ENCODE measurements at regions not wholly inside any gene's neighbourhood (a gene's known extent, or its start where the extent isn't known, plus 50 kb on each side); places are given as distances from the start of the nearest gene placed in this dataset.
"Not testable (repeated sequence)": the region's sequence is repeated elsewhere in the genome, so short reads cannot be mapped to it uniquely, and the experiment has no call there.

DNA sequence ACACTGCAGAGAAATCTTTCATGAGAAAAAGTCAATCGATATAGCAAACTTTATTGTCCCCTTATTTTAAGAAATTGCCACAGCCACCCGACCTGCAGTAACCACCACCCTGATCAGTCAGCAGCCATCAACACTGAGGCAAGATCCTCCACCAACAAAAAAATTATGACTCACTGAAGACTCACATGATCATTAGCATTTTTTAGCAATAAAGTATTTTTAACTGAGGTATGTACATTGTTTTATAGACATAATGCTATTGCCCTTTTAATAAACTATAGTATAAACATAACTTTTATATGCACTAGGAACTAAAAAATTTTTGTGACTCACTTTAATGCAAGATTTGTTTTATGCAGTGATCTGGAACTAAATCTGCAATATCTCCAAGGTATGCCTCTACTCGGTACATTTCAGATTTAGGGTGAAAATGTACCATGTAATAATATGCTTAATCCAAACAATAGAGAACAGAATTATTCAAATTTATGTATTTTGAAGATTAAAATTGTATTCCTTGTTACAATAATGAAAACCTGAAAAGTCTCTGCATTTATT is 79.2 kb upstream of the CEP126 start:
- H3K4me3 ChIP-seq: no peak overlapping the region
- no peaks in the 10 kb centered on the region for H3K4me1 ChIP-seq (ENCODE audit: insufficient read depth)
- TF ChIP-seq ZNF331 (CRISPR knock-in tag; IDR thresholded peaks at IDR 0.05; ENCODE audit: low read depth) (no peak), JUNB (IDR thresholded peaks at IDR 0.05; ENCODE audit: unreplicated experiment) (no peak), EZH2phosphoT487 (IDR thresholded peaks at IDR 0.05; ENCODE audit: unreplicated experiment) (no peak), POLR2AphosphoS5 (IDR thresholded peaks at IDR 0.05; ENCODE audit: low read depth) (no peak), ZNF114 (CRISPR knock-in tag; IDR thresholded peaks at IDR 0.05) (no peak)
- TF ChIP-seq, protein P1, sequence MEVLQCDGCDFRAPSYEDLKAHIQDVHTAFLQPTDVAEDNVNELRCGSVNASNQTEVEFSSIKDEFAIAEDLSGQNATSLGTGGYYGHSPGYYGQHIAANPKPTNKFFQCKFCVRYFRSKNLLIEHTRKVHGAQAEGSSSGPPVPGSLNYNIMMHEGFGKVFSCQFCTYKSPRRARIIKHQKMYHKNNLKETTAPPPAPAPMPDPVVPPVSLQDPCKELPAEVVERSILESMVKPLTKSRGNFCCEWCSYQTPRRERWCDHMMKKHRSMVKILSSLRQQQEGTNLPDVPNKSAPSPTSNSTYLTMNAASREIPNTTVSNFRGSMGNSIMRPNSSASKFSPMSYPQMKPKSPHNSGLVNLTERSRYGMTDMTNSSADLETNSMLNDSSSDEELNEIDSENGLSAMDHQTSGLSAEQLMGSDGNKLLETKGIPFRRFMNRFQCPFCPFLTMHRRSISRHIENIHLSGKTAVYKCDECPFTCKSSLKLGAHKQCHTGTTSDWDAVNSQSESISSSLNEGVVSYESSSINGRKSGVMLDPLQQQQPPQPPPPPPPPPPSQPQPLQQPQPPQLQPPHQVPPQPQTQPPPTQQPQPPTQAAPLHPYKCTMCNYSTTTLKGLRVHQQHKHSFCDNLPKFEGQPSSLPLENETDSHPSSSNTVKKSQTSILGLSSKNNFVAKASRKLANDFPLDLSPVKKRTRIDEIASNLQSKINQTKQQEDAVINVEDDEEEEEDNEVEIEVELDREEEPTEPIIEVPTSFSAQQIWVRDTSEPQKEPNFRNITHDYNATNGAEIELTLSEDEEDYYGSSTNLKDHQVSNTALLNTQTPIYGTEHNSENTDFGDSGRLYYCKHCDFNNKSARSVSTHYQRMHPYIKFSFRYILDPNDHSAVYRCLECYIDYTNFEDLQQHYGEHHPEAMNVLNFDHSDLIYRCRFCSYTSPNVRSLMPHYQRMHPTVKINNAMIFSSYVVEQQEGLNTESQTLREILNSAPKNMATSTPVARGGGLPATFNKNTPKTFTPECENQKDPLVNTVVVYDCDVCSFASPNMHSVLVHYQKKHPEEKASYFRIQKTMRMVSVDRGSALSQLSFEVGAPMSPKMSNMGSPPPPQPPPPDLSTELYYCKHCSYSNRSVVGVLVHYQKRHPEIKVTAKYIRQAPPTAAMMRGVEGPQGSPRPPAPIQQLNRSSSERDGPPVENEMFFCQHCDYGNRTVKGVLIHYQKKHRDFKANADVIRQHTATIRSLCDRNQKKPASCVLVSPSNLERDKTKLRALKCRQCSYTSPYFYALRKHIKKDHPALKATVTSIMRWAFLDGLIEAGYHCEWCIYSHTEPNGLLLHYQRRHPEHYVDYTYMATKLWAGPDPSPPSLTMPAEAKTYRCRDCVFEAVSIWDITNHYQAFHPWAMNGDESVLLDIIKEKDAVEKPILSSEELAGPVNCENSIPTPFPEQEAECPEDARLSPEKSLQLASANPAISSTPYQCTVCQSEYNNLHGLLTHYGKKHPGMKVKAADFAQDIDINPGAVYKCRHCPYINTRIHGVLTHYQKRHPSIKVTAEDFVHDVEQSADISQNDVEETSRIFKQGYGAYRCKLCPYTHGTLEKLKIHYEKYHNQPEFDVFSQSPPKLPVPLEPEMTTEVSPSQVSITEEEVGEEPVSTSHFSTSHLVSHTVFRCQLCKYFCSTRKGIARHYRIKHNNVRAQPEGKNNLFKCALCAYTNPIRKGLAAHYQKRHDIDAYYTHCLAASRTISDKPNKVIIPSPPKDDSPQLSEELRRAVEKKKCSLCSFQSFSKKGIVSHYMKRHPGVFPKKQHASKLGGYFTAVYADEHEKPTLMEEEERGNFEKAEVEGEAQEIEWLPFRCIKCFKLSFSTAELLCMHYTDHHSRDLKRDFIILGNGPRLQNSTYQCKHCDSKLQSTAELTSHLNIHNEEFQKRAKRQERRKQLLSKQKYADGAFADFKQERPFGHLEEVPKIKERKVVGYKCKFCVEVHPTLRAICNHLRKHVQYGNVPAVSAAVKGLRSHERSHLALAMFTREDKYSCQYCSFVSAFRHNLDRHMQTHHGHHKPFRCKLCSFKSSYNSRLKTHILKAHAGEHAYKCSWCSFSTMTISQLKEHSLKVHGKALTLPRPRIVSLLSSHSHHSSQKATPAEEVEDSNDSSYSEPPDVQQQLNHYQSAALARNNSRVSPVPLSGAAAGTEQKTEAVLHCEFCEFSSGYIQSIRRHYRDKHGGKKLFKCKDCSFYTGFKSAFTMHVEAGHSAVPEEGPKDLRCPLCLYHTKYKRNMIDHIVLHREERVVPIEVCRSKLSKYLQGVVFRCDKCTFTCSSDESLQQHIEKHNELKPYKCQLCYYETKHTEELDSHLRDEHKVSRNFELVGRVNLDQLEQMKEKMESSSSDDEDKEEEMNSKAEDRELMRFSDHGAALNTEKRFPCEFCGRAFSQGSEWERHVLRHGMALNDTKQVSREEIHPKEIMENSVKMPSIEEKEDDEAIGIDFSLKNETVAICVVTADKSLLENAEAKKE (CRISPR knock-in tag; IDR thresholded peaks at IDR 0.05): no peak
- TF ChIP-seq, protein P2, sequence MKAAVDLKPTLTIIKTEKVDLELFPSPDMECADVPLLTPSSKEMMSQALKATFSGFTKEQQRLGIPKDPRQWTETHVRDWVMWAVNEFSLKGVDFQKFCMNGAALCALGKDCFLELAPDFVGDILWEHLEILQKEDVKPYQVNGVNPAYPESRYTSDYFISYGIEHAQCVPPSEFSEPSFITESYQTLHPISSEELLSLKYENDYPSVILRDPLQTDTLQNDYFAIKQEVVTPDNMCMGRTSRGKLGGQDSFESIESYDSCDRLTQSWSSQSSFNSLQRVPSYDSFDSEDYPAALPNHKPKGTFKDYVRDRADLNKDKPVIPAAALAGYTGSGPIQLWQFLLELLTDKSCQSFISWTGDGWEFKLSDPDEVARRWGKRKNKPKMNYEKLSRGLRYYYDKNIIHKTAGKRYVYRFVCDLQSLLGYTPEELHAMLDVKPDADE (IDR thresholded peaks at IDR 0.05): no peak
- H3K27me3 ChIP-seq (ENCODE audit: insufficient read depth): no peaks in the 10 kb centered on the region
- Mint-ChIP-seq H3K9me3 (no peaks in the 10 kb centered on the region), H3K27me3 (ENCODE audit: insufficient read depth, low read depth, poor library complexity) (no peaks in the 10 kb centered on the region), H3K36me3 (ENCODE audit: low read depth) (no peaks in the 10 kb centered on the region), H3K27ac (no peak overlapping the region), H3K4me3 (no peak overlapping the region), H3K4me1 (no peaks in the 10 kb centered on the region)
- H3K27ac ChIP-seq (ENCODE audit: low read depth): no peak overlapping the region
- DNase-seq (ENCODE audit: low spot score): no peak
- no peaks in the 10 kb centered on the region for H4K20me1 ChIP-seq (replicated peaks; ENCODE audit: insufficient read depth)
- no peaks in the 10 kb centered on the region for H3F3A ChIP-seq (replicated peaks; ENCODE audit: low read depth)
- H2AFZ ChIP-seq: no peak overlapping the region
- H3K79me2 ChIP-seq (replicated peaks; ENCODE audit: insufficient read depth): no peaks in the 10 kb centered on the region
- ATAC-seq: no peak
- peaks cover 4% of the 10 kb centered on the region; the same call in 1 of the 2 replicates for H3K9me2 ChIP-seq (ENCODE audit: insufficient read depth)
- no peaks in the 10 kb centered on the region for H3K36me3 ChIP-seq (ENCODE audit: insufficient read depth)
- H3K4me2 ChIP-seq: no peak overlapping the region

DNA sequence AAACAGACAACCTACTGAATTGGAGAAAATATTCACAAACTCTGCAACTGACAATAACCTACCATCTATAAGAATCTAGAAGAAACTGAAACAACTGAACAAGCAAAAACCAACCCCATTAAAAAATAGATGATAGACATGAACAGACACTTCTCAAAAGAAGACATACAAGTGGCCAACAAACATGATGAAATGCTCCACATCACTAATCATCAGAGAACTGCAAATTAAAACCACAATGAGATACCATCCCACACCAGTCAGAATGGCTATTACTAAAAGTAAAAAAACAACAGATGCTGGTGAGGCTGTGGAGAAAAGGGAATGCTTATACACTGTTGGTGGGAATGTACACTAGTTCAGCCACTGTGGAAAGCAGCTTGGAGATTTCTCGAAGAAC is 84.3 kb upstream of the CEP126 start:
- not testable (repeated sequence) for H3K4me1 Mint-ChIP-seq; H3K27ac Mint-ChIP-seq; H3K79me2 ChIP-seq (replicated peaks; ENCODE audit: insufficient read depth); H3K9me3 Mint-ChIP-seq; H3K9me2 ChIP-seq (ENCODE audit: insufficient read depth); H3K4me1 ChIP-seq (ENCODE audit: insufficient read depth); H3K4me3 ChIP-seq; H3K4me3 Mint-ChIP-seq; DNase-seq (ENCODE audit: low spot score); ATAC-seq; H3K36me3 Mint-ChIP-seq (ENCODE audit: low read depth); H2AFZ ChIP-seq; H3K4me2 ChIP-seq; H3K27ac ChIP-seq (ENCODE audit: low read depth); H3F3A ChIP-seq (replicated peaks; ENCODE audit: low read depth); H3K27me3 Mint-ChIP-seq (ENCODE audit: insufficient read depth, low read depth, poor library complexity); H4K20me1 ChIP-seq (replicated peaks; ENCODE audit: insufficient read depth); H3K27me3 ChIP-seq (ENCODE audit: insufficient read depth); H3K36me3 ChIP-seq (ENCODE audit: insufficient read depth)
